ENCODE measurements at regions not wholly inside any gene's neighbourhood (a gene's known extent, or its start where the extent isn't known, plus 50 kb on each side); places are given as distances from the start of the nearest gene placed in this dataset.
"Not testable (repeated sequence)": the region's sequence is repeated elsewhere in the genome, so short reads cannot be mapped to it uniquely, and the experiment has no call there.

DNA sequence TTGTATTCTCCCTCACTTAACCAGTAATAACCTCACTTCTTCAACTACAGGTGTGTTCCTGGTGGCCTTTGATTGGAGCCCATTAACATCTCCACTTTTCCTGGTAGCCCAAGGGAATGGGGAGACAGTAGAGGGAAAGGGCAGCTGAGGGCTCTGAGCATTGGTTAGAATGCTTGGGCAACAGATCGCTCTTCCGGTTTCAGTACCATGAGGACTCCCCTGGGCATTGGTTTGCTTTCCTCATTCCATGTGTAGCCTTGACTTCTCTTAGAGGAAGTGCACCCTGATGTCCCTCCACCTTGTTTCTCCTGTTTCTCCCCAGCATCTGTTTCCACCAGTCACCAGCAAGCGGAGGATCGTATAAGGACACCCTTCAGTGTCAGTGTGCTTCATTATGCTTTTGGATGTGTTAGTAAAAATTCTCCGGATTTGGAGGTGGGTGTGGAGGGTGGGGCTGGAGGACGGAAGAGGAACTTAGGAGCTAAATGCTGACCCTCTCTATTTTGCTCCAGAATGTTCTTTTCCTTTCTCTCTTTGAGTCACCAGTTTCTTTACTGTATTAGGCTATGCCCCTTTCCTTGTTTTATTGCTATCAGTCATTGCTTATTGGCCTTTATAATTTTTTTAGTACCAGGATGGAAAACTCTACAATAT, 50.6 kb upstream of the ZNG1B start:
- intact Hi-C loops (cut with DNase I; ENCODE audit: low total_unique reads); H3K4me3 ChIP-seq (ENCODE audit: low read depth, poor library complexity, severe bottlenecking): not testable (repeated sequence)
- peak in 1 of 2 donors; percentile 57 for DNase-seq (ENCODE audit: low spot score in 2 of 2)
- 75 to 78% methylated on average over 6 of the region's 6 CpGs for WGBS, 2 donors

DNA sequence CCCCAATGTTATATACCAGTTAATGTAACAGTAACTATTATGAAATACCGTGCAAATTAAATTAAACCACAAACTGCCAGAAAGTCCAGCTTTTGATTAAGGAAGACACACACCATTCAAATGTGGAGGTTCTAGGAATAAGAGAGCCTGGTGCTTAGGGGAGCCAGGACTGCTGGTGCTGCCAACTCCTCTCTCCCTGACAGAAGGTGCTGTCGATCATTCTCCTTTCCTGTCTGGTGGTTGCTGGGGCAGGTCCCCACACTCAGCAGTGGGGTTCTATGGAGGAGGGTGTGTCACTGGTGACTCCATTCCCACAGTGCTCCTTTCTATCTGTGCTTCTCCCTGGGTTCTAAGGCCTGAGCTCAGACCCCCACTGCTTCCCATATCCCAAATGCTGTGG, 57.9 kb upstream of the ZNG1B start:
- DNase-seq (ENCODE audit: low spot score in 2 of 2), result peak in 1 of 2 donors; percentile 56
- 62 to 70% methylated on average over 2 of the region's 2 CpGs for WGBS, 2 donors
- intact Hi-C loops (cut with DNase I; ENCODE audit: low total_unique reads); H3K4me3 ChIP-seq (ENCODE audit: low read depth, poor library complexity, severe bottlenecking): not testable (repeated sequence)

DNA sequence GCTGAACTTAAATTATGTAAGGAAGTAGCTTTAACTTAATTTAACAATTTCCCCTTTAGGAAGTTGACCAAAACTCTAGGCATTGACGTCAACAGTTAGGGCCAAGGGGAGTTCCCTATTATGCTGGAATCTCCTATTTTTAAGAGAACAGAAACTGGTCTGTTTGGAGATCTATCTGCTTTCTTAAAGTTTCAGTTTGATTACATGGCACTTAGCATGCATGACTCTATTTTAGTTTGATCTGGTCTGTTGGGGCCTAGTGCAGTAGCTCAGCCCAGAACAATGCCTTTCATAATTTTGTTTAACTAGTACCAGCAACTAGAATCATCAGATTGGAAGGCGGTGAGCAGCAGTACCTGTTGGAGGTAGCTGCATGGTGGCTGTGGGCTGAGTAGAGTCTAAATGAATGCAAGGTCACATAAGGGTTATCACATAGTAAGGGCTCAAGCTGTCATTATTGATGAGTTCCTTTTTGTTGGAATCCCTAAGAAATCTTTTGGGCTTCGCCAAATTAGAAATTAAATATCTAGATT, 60.5 kb upstream of the ZNG1B start:
- no peak overlapping the region for H3K4me3 ChIP-seq (ENCODE audit: low read depth, poor library complexity, severe bottlenecking)
- DNase-seq (ENCODE audit: low spot score in 2 of 2), result peak in 1 of 2 donors; percentile 54
- no peak for TF ChIP-seq POLR2A (IDR thresholded peaks at IDR 0.05)
- TF ChIP-seq, protein P1, sequence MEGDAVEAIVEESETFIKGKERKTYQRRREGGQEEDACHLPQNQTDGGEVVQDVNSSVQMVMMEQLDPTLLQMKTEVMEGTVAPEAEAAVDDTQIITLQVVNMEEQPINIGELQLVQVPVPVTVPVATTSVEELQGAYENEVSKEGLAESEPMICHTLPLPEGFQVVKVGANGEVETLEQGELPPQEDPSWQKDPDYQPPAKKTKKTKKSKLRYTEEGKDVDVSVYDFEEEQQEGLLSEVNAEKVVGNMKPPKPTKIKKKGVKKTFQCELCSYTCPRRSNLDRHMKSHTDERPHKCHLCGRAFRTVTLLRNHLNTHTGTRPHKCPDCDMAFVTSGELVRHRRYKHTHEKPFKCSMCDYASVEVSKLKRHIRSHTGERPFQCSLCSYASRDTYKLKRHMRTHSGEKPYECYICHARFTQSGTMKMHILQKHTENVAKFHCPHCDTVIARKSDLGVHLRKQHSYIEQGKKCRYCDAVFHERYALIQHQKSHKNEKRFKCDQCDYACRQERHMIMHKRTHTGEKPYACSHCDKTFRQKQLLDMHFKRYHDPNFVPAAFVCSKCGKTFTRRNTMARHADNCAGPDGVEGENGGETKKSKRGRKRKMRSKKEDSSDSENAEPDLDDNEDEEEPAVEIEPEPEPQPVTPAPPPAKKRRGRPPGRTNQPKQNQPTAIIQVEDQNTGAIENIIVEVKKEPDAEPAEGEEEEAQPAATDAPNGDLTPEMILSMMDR (IDR thresholded peaks at IDR 0.05), result no peak
- intact Hi-C loops (cut with DNase I; ENCODE audit: low total_unique reads), result no loop called here
- 88% methylated on average over 3 of the region's 3 CpGs for WGBS, 2 donors

DNA sequence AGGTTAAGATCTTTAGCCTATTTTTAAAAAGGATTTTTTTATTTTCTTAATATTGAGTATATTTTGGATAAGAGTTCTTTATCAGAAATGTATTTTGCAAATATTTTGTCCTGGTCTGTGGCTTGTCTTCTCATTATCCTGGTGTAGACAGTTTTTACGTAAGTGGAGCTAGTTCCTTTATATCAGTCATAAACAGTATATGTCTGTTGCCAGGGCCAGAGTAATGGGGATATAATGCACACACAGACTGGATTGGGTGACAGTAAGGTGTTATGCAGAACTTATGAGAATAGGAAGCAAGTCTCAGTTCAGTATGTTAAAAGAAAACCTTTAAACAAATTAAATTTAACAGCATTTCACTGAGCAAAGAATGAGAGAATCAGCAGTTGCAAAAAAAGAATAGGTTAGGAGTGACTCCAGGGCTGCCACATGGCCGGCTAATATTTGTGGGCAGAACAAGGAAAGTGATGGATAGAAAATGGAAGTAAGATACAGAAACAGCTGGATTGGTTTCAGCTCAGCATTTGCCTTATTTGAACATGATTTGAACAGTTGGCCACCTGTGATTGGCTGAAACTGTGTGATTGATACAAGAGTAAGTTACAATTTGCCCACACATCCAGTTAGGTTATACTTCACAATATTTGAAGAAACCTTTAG, 61.1 kb upstream of the ZNG1B start:
- intact Hi-C loops (cut with DNase I; ENCODE audit: low total_unique reads), result no loop called here
- no peak for DNase-seq (ENCODE audit: low spot score in 2 of 2)
- whole genome bisulfite sequencing, 2 donors, result 88 to 91% methylated on average over 2 of the region's 2 CpGs
- no peak for TF ChIP-seq POLR2A (IDR thresholded peaks at IDR 0.05)
- TF ChIP-seq, protein P1 (IDR thresholded peaks at IDR 0.05), result no peak
- no peak overlapping the region for H3K4me3 ChIP-seq (ENCODE audit: low read depth, poor library complexity, severe bottlenecking)

DNA sequence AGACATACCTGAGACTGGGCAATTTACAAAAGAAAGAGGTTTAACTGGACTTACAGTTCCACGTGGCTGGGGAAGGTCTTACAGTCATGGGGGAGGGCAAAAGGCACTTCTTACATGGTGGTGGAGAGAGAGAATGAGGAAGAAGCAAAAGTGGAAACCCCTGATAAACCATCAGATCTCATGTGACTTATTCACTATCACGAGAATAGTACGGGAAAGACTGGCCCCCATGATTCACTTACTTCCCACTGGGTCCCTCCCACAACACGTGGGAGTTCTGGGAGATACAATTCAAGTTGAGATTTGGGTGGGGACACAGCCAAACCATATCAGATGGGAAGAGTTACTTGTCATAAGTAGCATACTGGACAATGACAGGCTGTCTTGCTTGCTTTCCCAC, 62.6 kb upstream of the ZNG1B start:
- DNase-seq (ENCODE audit: low spot score in 2 of 2), result peak in 1 of 2 donors; percentile 12
- H3K4me3 ChIP-seq (ENCODE audit: low read depth, poor library complexity, severe bottlenecking), result not testable (repeated sequence)
- 39 to 53% methylated on average over 4 of the region's 4 CpGs for whole genome bisulfite sequencing, 2 donors
- intact Hi-C loops (cut with DNase I; ENCODE audit: low total_unique reads), result loop anchor here (5.0 kb wide), 1 partner anchor 173 kb away; no protein-coding TSS in a partner anchor

DNA sequence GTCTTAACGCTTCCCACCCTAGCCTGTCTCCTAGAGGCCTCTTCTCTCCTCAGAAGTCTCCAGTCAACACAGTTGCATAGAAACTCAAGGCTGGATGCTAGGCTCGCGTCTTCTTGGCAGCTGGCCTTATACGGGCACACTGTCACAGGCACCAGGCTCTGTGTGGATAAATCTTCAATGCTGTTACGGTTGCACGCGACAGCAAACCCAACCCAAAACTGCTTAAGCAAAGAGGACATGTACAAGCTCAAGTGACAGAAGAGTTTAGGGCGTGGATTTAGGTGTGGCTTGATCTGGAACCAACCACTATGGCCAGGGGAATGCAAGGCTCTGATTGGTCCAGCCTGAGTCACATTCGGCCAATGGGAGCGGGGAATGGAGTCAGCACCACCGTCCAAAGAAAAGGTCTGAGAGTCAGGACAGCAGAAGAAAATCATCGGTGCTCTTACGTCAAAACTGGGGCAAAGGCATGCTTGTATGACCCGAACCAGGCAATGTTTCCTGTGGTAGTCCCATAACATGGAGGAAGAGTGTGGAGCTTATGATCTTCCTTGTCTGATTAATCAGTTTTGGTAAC, 65.1 kb upstream of the ZNG1B start:
- not testable (repeated sequence) for H3K4me3 ChIP-seq (ENCODE audit: low read depth, poor library complexity, severe bottlenecking)
- intact Hi-C loops (cut with DNase I; ENCODE audit: low total_unique reads), result loop anchor here (2.0 to 5.0 kb wide), 2 partner anchors 124 to 170 kb away; no protein-coding TSS in a partner anchor
- DNase-seq (ENCODE audit: low spot score in 2 of 2), result peak in 1 of 2 donors; percentile 53
- 80 to 90% methylated on average over 14 of the region's 14 CpGs for WGBS, 2 donors

DNA sequence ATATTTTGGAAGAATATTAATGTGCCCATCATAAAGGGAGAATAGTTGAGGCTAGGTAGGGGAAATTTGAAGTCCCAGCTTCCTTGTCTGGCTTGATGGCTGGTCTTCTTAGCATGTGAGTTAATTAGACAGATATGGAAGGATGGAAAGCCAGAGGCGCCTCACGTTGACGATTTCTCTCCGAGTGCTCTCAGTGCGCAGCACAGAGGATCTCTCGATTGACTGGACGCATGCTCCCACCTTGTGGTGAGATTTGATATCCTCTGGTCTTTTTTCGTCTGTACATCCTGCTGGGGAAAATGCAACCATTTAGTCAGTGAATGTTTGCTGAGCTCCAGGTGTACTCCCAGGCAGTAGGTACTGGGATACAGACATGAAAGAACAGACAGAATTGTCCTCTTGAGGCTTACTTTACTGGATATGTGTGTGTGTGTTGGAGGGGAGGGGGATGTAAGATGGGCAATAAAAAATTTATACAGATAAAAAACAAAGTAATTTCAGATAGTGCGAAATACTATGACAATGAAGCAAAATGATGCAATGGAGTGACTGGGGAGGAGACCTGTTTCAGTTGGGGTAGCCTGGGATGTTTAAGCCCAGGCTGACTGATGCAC, 66.9 kb upstream of the ZNG1B start:
- peak; percentile 70 to 88 for DNase-seq (ENCODE audit: low spot score in 2 of 2)
- no peak for TF ChIP-seq POLR2A (IDR thresholded peaks at IDR 0.05)
- TF ChIP-seq, protein P1 (IDR thresholded peaks at IDR 0.05), result peak in 1 of 3 donors; percentile 58
- 11% methylated on average over 9 of the region's 9 CpGs for WGBS, 2 donors
- H3K4me3 ChIP-seq (ENCODE audit: low read depth, poor library complexity, severe bottlenecking), result no peak overlapping the region
- intact Hi-C loops (cut with DNase I; ENCODE audit: low total_unique reads), result loop anchor here (5.0 kb wide), 1 partner anchor 168 kb away; no protein-coding TSS in a partner anchor
